ENCODE measurements at regions not wholly inside any gene's neighbourhood (a gene's known extent, or its start where the extent isn't known, plus 50 kb on each side); places are given as distances from the start of the nearest gene placed in this dataset.

DNA sequence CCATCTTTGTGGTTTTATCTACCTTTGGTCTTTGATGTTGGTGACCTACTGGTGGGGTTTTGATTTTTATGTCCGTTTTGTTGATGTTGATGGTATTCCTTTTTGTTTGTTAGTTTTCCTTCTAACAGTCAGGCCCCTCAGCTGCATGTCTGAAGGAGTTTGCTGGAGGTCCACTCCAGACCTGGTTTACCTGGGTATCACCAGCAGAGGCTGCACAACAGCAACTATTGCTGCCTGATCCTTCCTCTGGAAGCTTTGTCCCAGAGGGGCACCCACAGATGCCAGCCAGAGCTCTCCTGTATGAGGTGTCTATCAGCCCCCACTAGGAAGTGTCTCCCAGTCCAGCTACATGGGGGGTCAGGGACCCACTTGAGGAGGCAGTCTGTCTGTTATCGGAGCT, 199.3 kb upstream of the WDFY3 start:
- Histone ChIP-seq H3K4me1 (ENCODE audit: insufficient read depth, low read length, poor library complexity, severe bottlenecking) (no peaks in the 10 kb centered on the region), H3K9me3 (ENCODE audit: low read depth, low read length, poor library complexity, severe bottlenecking) (no peaks in the 10 kb centered on the region), H3K4me3 (ENCODE audit: low read depth, low read length, poor library complexity, severe bottlenecking) (no peak overlapping the region), H3K36me3 (ENCODE audit: insufficient read depth, low read length, poor library complexity, severe bottlenecking) (no peaks in the 10 kb centered on the region), H3K27me3 (replicated peaks; ENCODE audit: insufficient read depth, low read depth, low read length, poor library complexity) (no peaks in the 10 kb centered on the region), H3K27ac (ENCODE audit: low read depth, low read length, poor library complexity, severe bottlenecking) (no peak overlapping the region)
- ChIA-PET POLR2A (ENCODE audit: low non-redundant PET) (no interaction called here), CTCF (no interaction called here)
- intact Hi-C loops (cut with micrococcal nuclease; ENCODE audit: unreplicated experiment): no loop called here
- no peak for DNase-seq (ENCODE audit: low spot score)
- no TSS peak for BruUV-seq (replicated peaks)
- TF ChIP-seq EZH2 (IDR thresholded peaks at IDR 0.05; ENCODE audit: borderline replicate concordance, low read depth, low read length, poor library complexity, severe bottlenecking) (no peak), CTCF (conservative IDR thresholded peaks at IDR 0.05; ENCODE audit: low read depth, low read length) (no peak)

GRCh38 chr4:85166318-85166717, 199.8 kb upstream of the WDFY3 start:
- no peak for DNase-seq (ENCODE audit: low spot score)
- CTCF ChIA-PET: no interaction called here
- no TSS peak for BruUV-seq (replicated peaks)

DNA sequence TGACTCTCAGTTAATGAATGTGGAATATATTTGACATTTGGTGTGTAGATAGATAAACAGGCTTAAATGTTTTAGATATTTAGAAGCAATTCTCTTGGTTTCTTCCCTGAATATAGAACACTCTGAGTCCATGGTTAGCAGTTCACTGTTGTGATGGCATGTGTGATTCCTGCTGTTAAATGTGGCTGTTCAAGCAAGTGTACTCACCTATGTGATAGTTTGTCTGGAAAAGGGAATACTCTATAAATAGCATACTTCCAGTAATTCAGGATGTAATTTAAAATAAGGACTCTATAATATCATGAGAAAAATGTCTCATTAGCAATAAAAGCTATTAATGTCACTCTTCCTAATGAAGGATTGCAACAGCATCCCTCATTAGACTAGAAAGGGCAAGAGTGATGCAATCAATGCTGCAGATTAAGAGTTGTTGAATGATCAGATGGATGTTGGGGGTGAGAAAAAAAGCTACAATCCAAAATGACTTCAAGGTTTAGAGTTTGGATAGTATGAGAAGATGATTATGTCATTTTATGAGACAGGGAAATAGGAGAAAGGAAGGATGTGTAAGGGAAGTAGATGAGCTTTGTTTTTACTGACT, 201.8 kb upstream of the WDFY3 start:
- TF ChIP-seq CTCF (conservative IDR thresholded peaks at IDR 0.05; ENCODE audit: low read depth, low read length) (no peak), EZH2 (IDR thresholded peaks at IDR 0.05; ENCODE audit: borderline replicate concordance, low read depth, low read length, poor library complexity, severe bottlenecking) (no peak)
- H3K4me1 ChIP-seq (ENCODE audit: insufficient read depth, low read length, poor library complexity, severe bottlenecking): no peaks in the 10 kb centered on the region
- intact Hi-C loops (cut with micrococcal nuclease; ENCODE audit: unreplicated experiment): no loop called here
- no peak overlapping the region for H3K4me3 ChIP-seq (ENCODE audit: low read depth, low read length, poor library complexity, severe bottlenecking)
- H3K9me3 ChIP-seq (ENCODE audit: low read depth, low read length, poor library complexity, severe bottlenecking): no peaks in the 10 kb centered on the region
- BruUV-seq (replicated peaks): no TSS peak
- no peak overlapping the region for H3K27ac ChIP-seq (ENCODE audit: low read depth, low read length, poor library complexity, severe bottlenecking)
- ChIA-PET POLR2A (ENCODE audit: low non-redundant PET) (no interaction called here), CTCF (no interaction called here)
- DNase-seq (ENCODE audit: low spot score): no peak
- no peaks in the 10 kb centered on the region for H3K36me3 ChIP-seq (ENCODE audit: insufficient read depth, low read length, poor library complexity, severe bottlenecking)
- no peaks in the 10 kb centered on the region for H3K27me3 ChIP-seq (replicated peaks; ENCODE audit: insufficient read depth, low read depth, low read length, poor library complexity)

More at GRCh38 chr4:85166318-85166717, 199.8 kb upstream of the WDFY3 start:
- no peak for TF ChIP-seq EZH2 (IDR thresholded peaks at IDR 0.05; ENCODE audit: borderline replicate concordance, low read depth, low read length, poor library complexity, severe bottlenecking)
- no peaks in the 10 kb centered on the region for H3K9me3 ChIP-seq (ENCODE audit: low read depth, low read length, poor library complexity, severe bottlenecking)
- no peaks in the 10 kb centered on the region for H3K36me3 ChIP-seq (ENCODE audit: insufficient read depth, low read length, poor library complexity, severe bottlenecking)
- no peaks in the 10 kb centered on the region for H3K4me1 ChIP-seq (ENCODE audit: insufficient read depth, low read length, poor library complexity, severe bottlenecking)
- H3K27me3 ChIP-seq (replicated peaks; ENCODE audit: insufficient read depth, low read depth, low read length, poor library complexity): no peaks in the 10 kb centered on the region
- no peak overlapping the region for H3K27ac ChIP-seq (ENCODE audit: low read depth, low read length, poor library complexity, severe bottlenecking)
- intact Hi-C loops (cut with micrococcal nuclease; ENCODE audit: unreplicated experiment): no loop called here
- POLR2A ChIA-PET (ENCODE audit: low non-redundant PET): no interaction called here
- H3K4me3 ChIP-seq (ENCODE audit: low read depth, low read length, poor library complexity, severe bottlenecking): no peak overlapping the region

DNA sequence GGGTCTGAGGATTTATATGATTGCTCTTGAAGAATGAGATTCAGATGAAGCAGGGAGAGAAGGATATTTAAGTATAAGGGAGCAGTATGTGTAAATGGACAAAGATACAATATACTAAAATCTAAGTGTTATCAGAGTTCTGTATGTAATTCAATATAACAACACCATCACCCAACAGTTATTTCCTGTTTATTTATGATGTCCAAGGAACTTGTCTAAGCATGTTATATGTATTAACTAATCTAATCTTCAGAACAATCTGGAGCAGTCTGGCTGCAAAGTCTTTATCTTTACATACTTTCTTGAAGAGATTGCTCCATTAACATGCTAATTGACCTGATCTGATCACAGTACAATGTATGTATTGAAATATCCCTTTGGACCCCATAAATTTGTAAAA, 203.8 kb upstream of the WDFY3 start:
- DNase-seq (ENCODE audit: low spot score): no peak
- H3K27ac ChIP-seq (ENCODE audit: low read depth, low read length, poor library complexity, severe bottlenecking): no peak overlapping the region
- H3K4me1 ChIP-seq (ENCODE audit: insufficient read depth, low read length, poor library complexity, severe bottlenecking): no peaks in the 10 kb centered on the region
- no TSS peak for BruUV-seq (replicated peaks)
- no peaks in the 10 kb centered on the region for H3K27me3 ChIP-seq (replicated peaks; ENCODE audit: insufficient read depth, low read depth, low read length, poor library complexity)
- no peaks in the 10 kb centered on the region for H3K9me3 ChIP-seq (ENCODE audit: low read depth, low read length, poor library complexity, severe bottlenecking)
- ChIA-PET POLR2A (ENCODE audit: low non-redundant PET) (no interaction called here), CTCF (no interaction called here)
- intact Hi-C loops (cut with micrococcal nuclease; ENCODE audit: unreplicated experiment): no loop called here
- H3K36me3 ChIP-seq (ENCODE audit: insufficient read depth, low read length, poor library complexity, severe bottlenecking): no peaks in the 10 kb centered on the region
- H3K4me3 ChIP-seq (ENCODE audit: low read depth, low read length, poor library complexity, severe bottlenecking): no peak overlapping the region
- TF ChIP-seq CTCF (conservative IDR thresholded peaks at IDR 0.05; ENCODE audit: low read depth, low read length) (no peak), EZH2 (IDR thresholded peaks at IDR 0.05; ENCODE audit: borderline replicate concordance, low read depth, low read length, poor library complexity, severe bottlenecking) (no peak)
